ENCODE measurements at regions not wholly inside any gene's neighbourhood (a gene's known extent, or its start where the extent isn't known, plus 50 kb on each side); places are given as distances from the start of the nearest gene placed in this dataset.

GRCh38 chr3:59153648-59154047 lies 103.8 kb upstream of the CFAP20DC start:
- POLR2A ChIA-PET: no interaction called here
- H3K79me2 ChIP-seq (ENCODE audit: control insufficient read depth, insufficient read depth, low read length): no peaks in the 10 kb centered on the region
- no peaks in the 10 kb centered on the region for H4K20me1 ChIP-seq (ENCODE audit: control insufficient read depth, insufficient read depth)
- no peak overlapping the region for H3K4me3 ChIP-seq
- H3K4me1 ChIP-seq (ENCODE audit: control insufficient read depth, insufficient read depth, low read length): no peaks in the 10 kb centered on the region
- FAIRE-seq (no peak), ATAC-seq (no peak), DNase-seq (ENCODE audit: low read depth, low spot score) (no peak)
- CTCF ChIA-PET: no interaction called here
- in situ Hi-C loops (cut with MboI): no loop called here
- RAD21 ChIA-PET (ENCODE audit: unreplicated experiment): no interaction called here
- SMC1A ChIA-PET (ENCODE audit: uncharacterized antibody, unreplicated experiment): no interaction called here
- TF ChIP-seq BCL11A (IDR thresholded peaks at IDR 0.05; ENCODE audit: low read depth, low read length) (no peak), FOXM1 (IDR thresholded peaks at IDR 0.05; ENCODE audit: low read depth, low read length) (no peak), EED (IDR thresholded peaks at IDR 0.05; ENCODE audit: low read depth) (no peak), ZBTB33 (IDR thresholded peaks at IDR 0.05) (no peak), BCL3 (IDR thresholded peaks at IDR 0.05; ENCODE audit: borderline replicate concordance, insufficient read depth, low read depth, low read length, poor library complexity, severe bottlenecking) (no peak)
- H3K9ac ChIP-seq (ENCODE audit: control insufficient read depth, insufficient read depth, low read length): no peak overlapping the region
- no peak overlapping the region for H3K4me2 ChIP-seq (ENCODE audit: control insufficient read depth, insufficient read depth)
- H3K27me3 ChIP-seq (replicated peaks in 1 of 2; ENCODE audit: control insufficient read depth in 2 of 2, insufficient read depth in 2 of 2, low read length in 1 of 2): no peaks in the 10 kb centered on the region
- intact Hi-C loops (cut with micrococcal nuclease; ENCODE audit: unreplicated experiment): no loop called here
- 0% methylated on average over 1 of the region's 1 CpG for WGBS (ENCODE audit: insufficient coverage, insufficient replicate concordance, low lambda C conversion rate, missing lambda C conversion rate)
- H3K36me3 ChIP-seq (ENCODE audit: control insufficient read depth in 2 of 2, insufficient read depth in 2 of 2, low read length in 1 of 2): no peaks in the 10 kb centered on the region
- no peaks in the 10 kb centered on the region for H3K9me3 ChIP-seq (replicated peaks; ENCODE audit: control insufficient read depth, insufficient read depth, low read length)
- H3K27ac ChIP-seq (ENCODE audit: control insufficient read depth, insufficient read depth): no peak overlapping the region
- no TSS peak for BruUV-seq (replicated peaks)
- H2AFZ ChIP-seq (ENCODE audit: control insufficient read depth, low read depth, low read length): no peak overlapping the region

GRCh38 chr3:59152943-59153342 lies 103.1 kb upstream of the CFAP20DC start:
- POLR2A ChIA-PET: no interaction called here
- Histone ChIP-seq H4K20me1 (ENCODE audit: control insufficient read depth, insufficient read depth) (no peaks in the 10 kb centered on the region), H3K9ac (ENCODE audit: control insufficient read depth, insufficient read depth, low read length) (no peak overlapping the region), H3K4me1 (ENCODE audit: control insufficient read depth, insufficient read depth, low read length) (no peaks in the 10 kb centered on the region), H3K9me3 (replicated peaks; ENCODE audit: control insufficient read depth, insufficient read depth, low read length) (no peaks in the 10 kb centered on the region), H3K79me2 (ENCODE audit: control insufficient read depth, insufficient read depth, low read length) (no peaks in the 10 kb centered on the region), H3K4me2 (ENCODE audit: control insufficient read depth, insufficient read depth) (no peak overlapping the region), H3K27me3 (replicated peaks in 1 of 2; ENCODE audit: control insufficient read depth in 2 of 2, insufficient read depth in 2 of 2, low read length in 1 of 2) (no peaks in the 10 kb centered on the region), H2AFZ (ENCODE audit: control insufficient read depth, low read depth, low read length) (no peak overlapping the region), H3K4me3 (no peak overlapping the region), H3K27ac (ENCODE audit: control insufficient read depth, insufficient read depth) (no peak overlapping the region), H3K36me3 (ENCODE audit: control insufficient read depth in 2 of 2, insufficient read depth in 2 of 2, low read length in 1 of 2) (no peaks in the 10 kb centered on the region)
- RAD21 ChIA-PET (ENCODE audit: unreplicated experiment): no interaction called here
- no peak for FAIRE-seq
- ATAC-seq: no peak
- SMC1A ChIA-PET (ENCODE audit: uncharacterized antibody, unreplicated experiment): no interaction called here
- no TSS peak for BruUV-seq (replicated peaks)
- in situ Hi-C loops (cut with MboI) (no loop called here), intact Hi-C loops (cut with micrococcal nuclease; ENCODE audit: unreplicated experiment) (no loop called here)
- no peak for DNase-seq (ENCODE audit: low read depth, low spot score)
- CTCF ChIA-PET: no interaction called here
- WGBS (ENCODE audit: insufficient coverage, insufficient replicate concordance, low lambda C conversion rate, missing lambda C conversion rate): 5% methylated on average over 2 of the region's 2 CpGs
- TF ChIP-seq CBX5 (IDR thresholded peaks at IDR 0.05; ENCODE audit: low read depth) (no peak), LARP7 (IDR thresholded peaks at IDR 0.05) (no peak), DPF2 (IDR thresholded peaks at IDR 0.05) (no peak), ZBTB11 (CRISPR knock-in tag; IDR thresholded peaks at IDR 0.05) (no peak), ZNF24 (IDR thresholded peaks at IDR 0.05) (no peak), ZBTB33 (IDR thresholded peaks at IDR 0.05) (no peak)
